GM23338 (cell line): ENCODE measurements at regions not wholly inside any gene's neighbourhood (a gene's known extent, or its start where the extent isn't known, plus 50 kb on each side); places are given as distances from the start of the nearest gene placed in this dataset.

ENCODE experiments used
- ATAC-seq: fragments of 200-7000 bp; cut with Tn5 transposase; 3 replicates; pipeline ENCODE4 v1.9.1; 2020
- DNase-seq: peaks from one replicate; pipeline ENCODE4 v3.0.0-alpha.2; 2015; ENCODE audit warnings: low spot score
- H2AFZ ChIP-seq: fragments of 200-600 bp; sonication (generic); 2 replicates; pipeline ENCODE4 v1.8.0; 2016; ENCODE audit warnings: antibody characterized with exemption, mild to moderate bottlenecking, moderate library complexity
- H3F3A ChIP-seq: fragments of 200-600 bp; sonication (generic); replicated peaks from 2 replicates; pipeline ENCODE4 v1.8.0; 2017; ENCODE audit warnings: antibody characterized with exemption, mixed run types, low read depth
- H3K27ac ChIP-seq: fragments of 200-600 bp; sonication (generic); 2 replicates; pipeline ENCODE4 v1.6.1; 2016; ENCODE audit warnings: low read depth
- H3K27me3 ChIP-seq: fragments of 200-600 bp; sonication (generic); 2 replicates; pipeline ENCODE4 v1.8.0; 2016; ENCODE audit warnings: mild to moderate bottlenecking, mixed run types, moderate library complexity; ENCODE audit not compliant: insufficient read depth
- H3K36me3 ChIP-seq: fragments of 200-600 bp; sonication (generic); 2 replicates; pipeline ENCODE4 v1.8.0; 2016; ENCODE audit warnings: mild to moderate bottlenecking; ENCODE audit not compliant: insufficient read depth
- H3K4me1 ChIP-seq: fragments of 200-600 bp; sonication (generic); 2 replicates; pipeline ENCODE4 v1.8.0; 2016; ENCODE audit warnings: mild to moderate bottlenecking, moderate library complexity; ENCODE audit not compliant: insufficient read depth
- H3K4me2 ChIP-seq: fragments of 200-600 bp; sonication (generic); 2 replicates; pipeline ENCODE4 v1.7.1; 2017; ENCODE audit warnings: mixed run types
- H3K4me3 ChIP-seq: fragments of 200-600 bp; sonication (generic); 2 replicates; pipeline ENCODE4 v1.6.1; 2016; ENCODE audit warnings: mixed run types
- H3K79me2 ChIP-seq: fragments of 200-600 bp; sonication (generic); replicated peaks from 2 replicates; pipeline ENCODE4 v1.8.0; 2017; ENCODE audit warnings: mild to moderate bottlenecking; ENCODE audit not compliant: insufficient read depth
- H3K9me2 ChIP-seq: fragments of 200-600 bp; sonication (generic); 2 replicates; pipeline ENCODE4 v1.8.0; 2017; ENCODE audit not compliant: insufficient read depth
- H4K20me1 ChIP-seq: fragments of 200-600 bp; sonication (generic); replicated peaks from 2 replicates; pipeline ENCODE4 v1.8.0; 2017; ENCODE audit warnings: mild to moderate bottlenecking; ENCODE audit not compliant: insufficient read depth
- H3K27ac Mint-ChIP-seq: 2 replicates; pipeline ENCODE4 v1.8.0; 2020; ENCODE audit warnings: inconsistent platforms, mild to moderate bottlenecking, moderate library complexity, mixed read lengths
- H3K27me3 Mint-ChIP-seq: 3 replicates; pipeline ENCODE4 v1.8.0; 2022; ENCODE audit warnings: low read depth, mild to moderate bottlenecking, moderate library complexity, mixed read lengths, inconsistent platforms; ENCODE audit not compliant: insufficient read depth, poor library complexity
- H3K36me3 Mint-ChIP-seq: 3 replicates; pipeline ENCODE4 v1.8.0; 2021; ENCODE audit warnings: low read depth, mild to moderate bottlenecking, inconsistent platforms, moderate library complexity, mixed read lengths
- H3K4me1 Mint-ChIP-seq: 3 replicates; pipeline ENCODE4 v1.8.0; 2020; ENCODE audit warnings: mild to moderate bottlenecking, inconsistent platforms, mixed read lengths
- H3K4me3 Mint-ChIP-seq: 3 replicates; pipeline ENCODE4 v1.8.0; 2021; ENCODE audit warnings: moderate library complexity, mild to moderate bottlenecking, inconsistent platforms, mixed read lengths
- H3K9me3 Mint-ChIP-seq: 3 replicates; pipeline ENCODE4 v1.8.0; 2020; ENCODE audit warnings: moderate library complexity, mild to moderate bottlenecking, inconsistent platforms, mixed read lengths
- CREB1 ChIP-seq: fragments of 250-450 bp; sonication (Bioruptor Pico); IDR thresholded peaks from 2 replicates; pipeline ENCODE4 v1.5.0; 2020; ENCODE audit warnings: low read depth, mild to moderate bottlenecking, moderate library complexity
- CTCF ChIP-seq, 2 experiments: fragments of 200-600 bp in 1 of 2; sonication (generic) in 1 of 2; conservative IDR thresholded peaks; 2 replicates each; pipeline versions ENCODE4 v1.5.1 to v1.6.1; 2016 to 2017; ENCODE audit warnings: antibody characterized with exemption in 2 of 2, low read depth in 2 of 2, mild to moderate bottlenecking in 2 of 2, moderate library complexity in 1 of 2
- ETS1 ChIP-seq: IDR thresholded peaks from 2 replicates; pipeline ENCODE4 v1.6.1; 2016; ENCODE audit warnings: antibody characterized with exemption
- EZH2 ChIP-seq: fragments of 200-600 bp; sonication (generic); IDR thresholded peaks from one replicate; pipeline ENCODE4 v1.8.0; 2017; ENCODE audit warnings: antibody characterized with exemption, mild to moderate bottlenecking, low read depth; ENCODE audit not compliant: unreplicated experiment
- EZH2phosphoT487 ChIP-seq: fragments of 200-600 bp; sonication (generic); IDR thresholded peaks from one replicate; pipeline ENCODE4 v1.8.1; 2018; ENCODE audit warnings: antibody characterized with exemption; ENCODE audit not compliant: unreplicated experiment
- JUNB ChIP-seq: IDR thresholded peaks from one replicate; pipeline ENCODE4 v1.6.1; 2016; ENCODE audit warnings: antibody characterized with exemption; ENCODE audit not compliant: unreplicated experiment
- NANOG ChIP-seq: IDR thresholded peaks from 2 replicates; pipeline ENCODE4 v1.6.1; 2016; ENCODE audit warnings: antibody characterized with exemption, borderline replicate concordance
- POLR2AphosphoS5 ChIP-seq: IDR thresholded peaks from 2 replicates; pipeline ENCODE4 v1.6.1; 2016; ENCODE audit warnings: antibody characterized with exemption, low read depth
- REST ChIP-seq: IDR thresholded peaks from one replicate; pipeline ENCODE4 v1.6.1; 2018; ENCODE audit warnings: antibody characterized with exemption; ENCODE audit not compliant: unreplicated experiment
- STAT1 ChIP-seq: IDR thresholded peaks from one replicate; pipeline ENCODE4 v1.6.1; 2016; ENCODE audit warnings: antibody characterized with exemption; ENCODE audit not compliant: unreplicated experiment
- ZNF114 ChIP-seq: fragments of 250-450 bp; sonication (Bioruptor Pico); IDR thresholded peaks from 2 replicates; pipeline ENCODE4 v1.5.0; 2020; ENCODE audit warnings: mild to moderate bottlenecking, moderate library complexity
- ZNF331 ChIP-seq: fragments of 250-450 bp; sonication (Bioruptor Pico); IDR thresholded peaks from 2 replicates; pipeline ENCODE4 v1.5.0; 2020; ENCODE audit warnings: low read depth, mild to moderate bottlenecking, moderate library complexity
- ZNF462 ChIP-seq: fragments of 250-450 bp; sonication (Bioruptor Pico); IDR thresholded peaks from 2 replicates; pipeline ENCODE4 v1.5.0; 2020; ENCODE audit warnings: mild to moderate bottlenecking, moderate library complexity

DNA sequence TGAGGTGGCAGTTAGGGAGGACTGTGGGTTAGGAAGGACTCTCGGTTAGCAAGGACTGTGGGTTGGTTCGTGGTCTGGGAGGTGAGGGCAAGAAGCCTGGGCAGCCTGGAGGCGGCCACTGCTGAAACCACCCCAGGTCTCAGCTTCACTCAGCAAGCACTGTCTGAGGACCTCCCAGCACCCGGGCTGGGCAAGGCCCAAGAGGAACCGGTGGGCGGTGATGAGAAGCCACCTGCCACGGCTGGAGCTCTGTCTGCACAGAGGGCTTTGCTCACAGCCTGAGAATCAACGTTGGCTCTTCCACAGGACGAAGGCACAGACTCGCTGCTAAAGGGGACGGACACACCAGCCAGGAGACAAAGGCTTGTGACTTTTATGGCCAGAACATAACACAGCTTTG lies 69.3 kb downstream of the DACT2 start:
- H3K27ac Mint-ChIP-seq: no peak overlapping the region
- no peak overlapping the region for H3K4me3 Mint-ChIP-seq
- peaks cover 7% of the 10 kb centered on the region for H3K9me3 Mint-ChIP-seq
- Histone ChIP-seq H2AFZ (no peak overlapping the region), H3K27ac (no peak overlapping the region), H3K4me1 (peaks cover 11% of the 10 kb centered on the region), H3K27me3 (no peaks in the 10 kb centered on the region), H4K20me1 (no peaks in the 10 kb centered on the region), H3K9me2 (peaks cover 9% of the 10 kb centered on the region; the same call in 1 of the 2 replicates), H3K4me2 (no peak overlapping the region), H3K4me3 (no peak overlapping the region), H3K36me3 (no peaks in the 10 kb centered on the region), H3F3A (no peaks in the 10 kb centered on the region), H3K79me2 (no peaks in the 10 kb centered on the region)
- no peaks in the 10 kb centered on the region for H3K36me3 Mint-ChIP-seq
- TF ChIP-seq CTCF (conservative IDR thresholded peaks at IDR 0.05; ENCODE audit: low read depth in 2 of 2) (no peak), REST (no peak), ETS1 (no peak), STAT1 (no peak), CREB1 (no peak), POLR2AphosphoS5 (no peak), ZNF462 (CRISPR knock-in tag) (no peak), NANOG (no peak), ZNF331 (CRISPR knock-in tag) (no peak), JUNB (no peak), EZH2 (no peak), ZNF114 (CRISPR knock-in tag) (no peak), EZH2phosphoT487 (no peak)
- H3K27me3 Mint-ChIP-seq: peaks cover 4% of the 10 kb centered on the region
- DNase-seq (no peak), ATAC-seq (no peak)
- peaks cover 16% of the 10 kb centered on the region; the same call in 2 of the 3 replicates for H3K4me1 Mint-ChIP-seq
